GM21360 (cell line): ENCODE measurements at regions not wholly inside any gene's neighbourhood (a gene's known extent, or its start where the extent isn't known, plus 50 kb on each side); places are given as distances from the start of the nearest gene placed in this dataset.

Experiments
- ATAC-seq: cut with Tn5 transposase; IDR thresholded peaks from one replicate; pipeline ENCODE4 v1.9.1; 2021; ENCODE audit warnings: mild to moderate bottlenecking, moderate library complexity; ENCODE audit not compliant: unreplicated experiment

GRCh38 chr21:25385341-25385740 is 221.9 kb downstream of the MRPL39 start:
- no peak for ATAC-seq

- no peak for ATAC-seq
These were observed 222.5 kb downstream of the MRPL39 start for GRCh38 chr21:25384782-25385181.

- no peak for ATAC-seq
These were observed 223.7 kb downstream of the MRPL39 start for GRCh38 chr21:25383545-25383944.

- no peak for ATAC-seq
These were observed 225.3 kb downstream of the MRPL39 start for GRCh38 chr21:25381936-25382452.

GRCh38 chr21:25375675-25376074 is 231.6 kb downstream of the MRPL39 start:
- ATAC-seq, result no peak

DNA sequence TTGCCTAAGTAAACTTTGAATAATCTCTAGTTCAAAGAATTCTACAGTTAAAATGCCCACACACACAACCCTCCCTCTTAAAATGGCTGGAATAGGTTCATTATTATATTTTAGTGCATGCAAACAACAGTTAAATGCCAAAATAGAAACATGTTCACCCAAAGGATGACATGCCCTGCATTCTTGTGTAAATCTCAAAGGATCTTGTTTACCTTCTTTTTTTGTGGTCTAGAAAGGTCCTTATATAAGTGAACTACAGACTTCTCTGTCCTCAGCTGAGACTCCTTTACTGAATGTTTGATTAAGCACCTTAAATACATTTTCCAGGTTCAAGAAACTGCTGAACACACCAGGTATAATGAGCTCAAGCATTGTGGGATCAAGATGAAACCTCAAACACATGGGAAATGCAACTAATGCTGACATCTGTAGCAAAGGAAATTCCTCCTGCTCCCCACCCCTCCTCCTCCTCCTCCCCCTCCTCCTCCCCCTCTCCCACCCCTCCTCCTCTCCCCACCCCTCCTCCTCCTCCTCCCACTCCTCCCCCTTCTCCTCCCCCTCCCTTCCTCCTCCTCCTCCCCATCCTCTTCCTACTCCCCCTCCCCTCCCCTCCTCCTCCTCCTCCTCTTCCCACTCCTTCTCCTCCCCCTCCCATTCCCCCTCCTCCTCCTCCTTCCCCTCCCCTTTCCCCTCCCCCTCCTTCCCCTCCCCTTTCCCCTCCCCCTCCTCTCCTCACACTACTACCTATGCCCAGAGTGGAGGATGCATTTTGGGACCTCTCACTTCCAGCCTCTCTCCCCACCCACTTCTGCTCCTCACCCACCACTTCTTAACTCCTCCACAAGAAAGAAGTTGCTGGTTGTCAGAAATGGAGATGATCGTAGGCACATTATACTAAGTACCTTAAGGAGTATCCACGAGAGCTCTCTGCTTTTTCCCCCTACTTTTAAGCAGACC is 233.9 kb downstream of the MRPL39 start:
- no peak for ATAC-seq

GRCh38 chr21:25371841-25372425 is 235.3 kb downstream of the MRPL39 start:
- no peak for ATAC-seq

DNA sequence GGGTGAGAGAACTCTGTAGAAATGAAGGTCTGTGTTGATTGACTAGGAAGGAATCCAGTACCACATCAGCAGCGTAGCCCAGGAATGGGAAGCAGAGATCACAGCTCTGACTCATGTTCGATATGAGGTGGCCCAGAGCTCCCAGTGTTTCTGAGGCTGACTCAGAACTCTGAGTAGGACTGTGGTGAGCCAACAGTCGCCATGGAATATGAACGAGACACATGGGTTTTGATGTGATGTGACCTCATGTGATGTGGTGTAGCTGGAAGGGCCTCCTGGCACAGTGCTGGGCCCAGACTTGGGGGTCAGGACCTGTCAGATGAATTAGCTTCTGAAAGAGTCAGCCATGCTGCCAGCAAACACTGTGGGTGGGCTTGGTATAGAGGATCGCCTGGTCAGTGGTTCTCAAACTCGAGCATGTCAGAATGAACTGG is 237.0 kb downstream of the MRPL39 start:
- no peak for ATAC-seq

DNA sequence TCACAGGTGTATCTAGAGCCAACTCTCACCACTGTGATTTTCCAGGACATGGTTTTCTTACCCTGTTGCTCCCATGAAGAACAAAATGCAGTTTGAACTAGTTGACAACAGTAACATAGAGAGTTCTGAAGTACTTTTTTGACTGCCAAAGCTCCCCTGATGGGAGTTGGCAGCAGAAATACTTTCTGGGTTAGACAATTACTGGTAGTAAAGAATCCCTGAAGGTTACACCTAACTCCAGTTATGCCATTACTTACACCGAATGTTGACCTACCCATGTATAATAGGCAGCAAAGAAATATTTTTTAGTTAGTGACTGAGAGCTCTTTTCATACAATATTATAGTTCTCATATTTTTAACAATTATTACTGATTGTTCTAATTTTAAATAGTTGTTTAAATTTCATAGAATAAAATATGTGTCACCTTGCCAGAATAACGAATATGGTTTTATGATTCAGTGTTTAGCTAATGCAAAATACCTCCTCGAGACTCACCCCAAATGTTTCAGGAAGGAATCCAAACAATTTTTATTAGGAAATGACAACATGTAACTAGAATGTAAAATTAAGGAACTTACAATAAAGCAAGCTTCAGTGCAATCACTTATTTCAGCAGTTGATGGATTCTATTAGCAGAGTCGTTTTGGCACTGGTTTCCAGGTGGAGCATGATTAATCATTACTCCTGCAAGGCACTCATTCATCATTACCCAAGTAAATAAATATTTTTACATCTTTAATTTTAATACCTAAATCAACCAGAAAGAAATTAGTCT is 237.6 kb downstream of the MRPL39 start:
- no peak for ATAC-seq

- no peak for ATAC-seq
These were observed 238.8 kb downstream of the MRPL39 start for GRCh38 chr21:25368531-25368930.

- ATAC-seq, result no peak
These were observed 241.2 kb downstream of the MRPL39 start for GRCh38 chr21:25366116-25366515.

DNA sequence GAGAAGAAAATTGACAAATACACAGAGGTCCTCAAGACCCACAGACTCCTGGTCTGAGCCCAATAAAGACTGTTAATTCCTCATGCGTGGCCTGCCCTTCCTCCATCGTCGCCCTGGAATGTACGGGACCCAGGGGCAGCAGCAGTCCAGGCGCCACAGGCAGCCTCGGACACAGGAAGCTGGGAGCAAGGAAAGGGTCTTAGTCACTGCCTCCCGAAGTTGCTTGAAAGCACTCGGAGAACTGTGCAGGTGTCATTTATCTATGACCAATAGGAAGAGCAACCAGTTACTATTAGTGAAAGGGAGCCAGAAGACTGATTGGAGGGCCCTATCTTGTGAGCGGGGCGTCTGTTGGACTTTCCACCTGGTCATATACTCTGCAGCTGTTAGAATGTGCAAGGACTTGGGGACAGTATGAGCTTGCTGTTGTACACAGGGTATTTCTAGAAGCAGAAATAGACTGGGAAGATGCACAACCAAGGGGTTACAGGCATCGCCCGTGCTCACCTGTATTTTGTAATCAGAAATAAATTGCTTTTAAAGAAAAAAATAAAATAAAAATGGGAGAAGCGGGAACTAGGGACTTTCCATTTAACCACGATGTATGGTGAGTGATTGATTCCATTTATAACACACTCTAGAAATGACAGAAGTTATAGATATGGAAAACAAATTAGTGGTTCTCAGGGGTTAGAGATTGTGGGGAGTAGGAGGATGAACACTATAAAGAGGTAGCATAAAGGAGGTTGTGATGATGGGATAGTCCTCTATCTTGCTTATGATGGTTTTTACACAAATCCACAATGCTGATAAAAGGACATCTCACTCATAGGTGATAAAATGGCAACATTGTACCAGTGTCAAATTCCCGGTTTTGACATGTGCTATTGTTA is 244.7 kb downstream of the MRPL39 start:
- no peak for ATAC-seq

DNA sequence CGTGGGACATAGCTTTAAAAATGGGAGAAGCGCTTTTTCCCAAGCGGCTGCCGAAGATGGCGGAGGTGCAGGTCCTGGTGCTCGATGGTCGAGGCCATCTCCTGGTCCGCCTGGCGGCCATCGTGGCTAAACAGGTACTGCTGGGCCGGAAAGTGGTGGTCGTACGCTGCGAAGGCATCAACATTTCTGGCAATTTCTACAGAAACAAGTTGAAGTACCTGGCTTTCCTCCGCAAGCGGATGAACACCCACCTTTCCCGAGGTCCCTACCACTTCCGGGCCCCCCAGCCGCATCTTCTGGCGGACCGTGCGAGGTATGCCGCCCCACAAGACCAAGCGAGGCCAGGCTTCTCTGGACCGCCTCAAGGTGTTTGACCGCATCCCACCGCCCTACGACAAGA is 245.5 kb downstream of the MRPL39 start:
- no peak for ATAC-seq

- no peak for ATAC-seq
These were observed 246.2 kb downstream of the MRPL39 start for GRCh38 chr21:25361097-25361496.

DNA sequence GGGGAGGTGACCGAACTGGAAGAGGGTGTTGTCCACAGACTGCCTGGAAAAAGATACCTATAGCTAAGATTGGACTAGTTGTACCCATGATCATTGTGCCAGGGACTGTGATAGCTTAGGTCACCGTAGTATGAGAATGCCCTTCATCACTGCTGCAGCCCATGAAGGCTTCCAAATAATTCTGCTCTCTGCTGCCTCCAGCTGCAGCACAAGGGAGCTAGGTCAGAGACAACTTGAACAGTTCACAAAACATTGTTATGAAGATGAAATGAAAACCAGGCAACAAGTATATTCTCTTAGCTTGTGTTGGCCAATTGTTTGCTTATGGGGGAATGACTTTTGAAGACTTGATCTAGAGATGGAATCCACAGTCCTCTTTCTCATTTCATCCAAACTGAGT is 246.7 kb downstream of the MRPL39 start:
- no peak for ATAC-seq

DNA sequence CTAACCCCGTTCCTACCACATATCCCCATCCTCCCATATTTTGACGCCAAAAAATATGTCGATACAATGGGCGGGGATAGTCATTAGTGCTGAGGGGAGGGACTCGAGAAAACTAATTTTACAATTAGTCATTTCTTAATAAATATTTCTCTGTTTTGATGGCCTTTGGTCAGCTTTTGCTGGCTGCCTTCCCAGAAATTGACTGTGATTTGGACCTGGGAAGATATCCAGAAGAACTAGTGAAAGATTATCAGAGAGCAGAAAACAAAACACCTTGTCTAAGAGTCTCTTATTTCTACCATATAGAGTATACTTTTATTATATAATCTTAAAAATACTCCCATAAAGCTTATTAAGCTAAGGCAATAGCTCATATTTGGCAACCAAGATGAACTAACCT is 247.6 kb downstream of the MRPL39 start:
- no peak for ATAC-seq

DNA sequence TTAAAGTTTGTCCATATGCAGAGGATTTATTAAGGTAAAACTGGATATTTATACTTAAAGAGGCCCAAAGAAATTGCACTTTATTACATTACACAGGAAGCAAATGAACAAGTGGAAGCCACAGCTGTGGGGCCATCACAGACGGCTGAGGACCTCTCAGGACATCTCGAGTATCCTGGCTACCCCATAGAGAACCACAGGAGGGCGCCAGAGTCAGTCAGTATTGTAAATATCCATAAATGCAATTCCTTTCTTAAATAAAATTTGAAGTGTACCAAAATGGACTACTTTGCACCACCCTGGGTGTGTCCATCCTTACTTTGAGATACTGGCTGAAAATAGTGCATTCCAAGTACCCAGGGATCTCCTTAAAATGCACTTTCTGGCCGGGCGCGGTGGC is 257.2 kb downstream of the MRPL39 start:
- ATAC-seq, result no peak

GRCh38 chr21:25343774-25344545 is 263.3 kb downstream of the MRPL39 start:
- no peak for ATAC-seq

GRCh38 chr21:25342816-25343215 is 264.5 kb downstream of the MRPL39 start:
- ATAC-seq, result no peak

GRCh38 chr21:25341981-25342380 is 265.3 kb downstream of the MRPL39 start:
- ATAC-seq, result no peak
